Left lung (tissue), 4 donors: ENCODE measurements at regions not wholly inside any gene's neighbourhood (a gene's known extent, or its start where the extent isn't known, plus 50 kb on each side); places are given as distances from the start of the nearest gene placed in this dataset.
A peak's percentile ranks its signal among the peaks of the same experiment; 100 is the strongest.

Experiments used
- ATAC-seq: fragments of 200-7000 bp; cut with Tn5 transposase; one replicate; pipeline ENCODE4 v1.9.1; 2020; ENCODE audit warnings: moderate library complexity
- DNase-seq, 4 donors: peaks; one replicate each; pipeline ENCODE4 v3.0.0-alpha.2; 2013 to 2020
- H3K27ac ChIP-seq, 2 donors: fragments of 200-600 bp; sonication (generic) in 1 of 2; one replicate each; pipeline versions ENCODE4 v1.5.0 to v1.8.0; 2020 to 2021
- H3K27me3 ChIP-seq, 2 donors: fragments of 200-600 bp; sonication (generic) in 1 of 2; one replicate each; pipeline versions ENCODE4 v1.5.0 to v1.8.0; 2020 to 2021
- H3K36me3 ChIP-seq, 2 donors: fragments of 200-600 bp; sonication (generic) in 1 of 2; one replicate each; pipeline versions ENCODE4 v1.5.0 to v1.8.0; 2020 to 2021
- H3K4me1 ChIP-seq, 2 donors: fragments of 200-600 bp; one replicate each; pipeline ENCODE4 v1.8.0; 2021
- H3K4me3 ChIP-seq, 2 donors: fragments of 200-600 bp; sonication (generic) in 1 of 2; one replicate each; pipeline versions ENCODE4 v1.5.0 to v1.8.0; 2020 to 2021; ENCODE audit warnings: mild to moderate bottlenecking in 1 of 2
- H3K9me3 ChIP-seq, 2 donors: fragments of 200-600 bp; sonication (generic) in 1 of 2; one replicate each; pipeline versions ENCODE4 v1.5.0 to v1.8.0; 2020 to 2021
- CTCF ChIP-seq, 2 donors: fragments of 200-600 bp; sonication (generic) in 1 of 2; IDR thresholded peaks; one replicate each; pipeline versions ENCODE4 v1.5.0 to v1.8.0; 2021; ENCODE audit warnings: antibody characterized with exemption in 2 of 2
- intact Hi-C, 2 donors: fragments of 100-400 bp; cut with DNase I; formaldehyde crosslinking; loops; one replicate each; pipeline versions ENCODE4 v1.11.2 to v1.14.2; 2022
- donor health status: DM: no; HTN: yes; CAD: no.
- donor health status: DM: no; HTN: no; CAD: no.

GRCh38 chr2:120502761-120503160, 156.8 kb downstream of the INHBB start:
- intact Hi-C loops, result no loop called here
- no peaks in the 10 kb centered on the region for H3K4me1 ChIP-seq
- H3K9me3 ChIP-seq, result no peaks in the 10 kb centered on the region
- H3K36me3 ChIP-seq, result no peaks in the 10 kb centered on the region
- H3K27me3 ChIP-seq, result no peaks in the 10 kb centered on the region
- no peak overlapping the region for H3K4me3 ChIP-seq
- no peak for TF ChIP-seq CTCF (IDR thresholded peaks at IDR 0.05)
- ATAC-seq (no peak), DNase-seq (peak in 1 of 4 donors; percentile 31)
- no peak overlapping the region for H3K27ac ChIP-seq

DNA sequence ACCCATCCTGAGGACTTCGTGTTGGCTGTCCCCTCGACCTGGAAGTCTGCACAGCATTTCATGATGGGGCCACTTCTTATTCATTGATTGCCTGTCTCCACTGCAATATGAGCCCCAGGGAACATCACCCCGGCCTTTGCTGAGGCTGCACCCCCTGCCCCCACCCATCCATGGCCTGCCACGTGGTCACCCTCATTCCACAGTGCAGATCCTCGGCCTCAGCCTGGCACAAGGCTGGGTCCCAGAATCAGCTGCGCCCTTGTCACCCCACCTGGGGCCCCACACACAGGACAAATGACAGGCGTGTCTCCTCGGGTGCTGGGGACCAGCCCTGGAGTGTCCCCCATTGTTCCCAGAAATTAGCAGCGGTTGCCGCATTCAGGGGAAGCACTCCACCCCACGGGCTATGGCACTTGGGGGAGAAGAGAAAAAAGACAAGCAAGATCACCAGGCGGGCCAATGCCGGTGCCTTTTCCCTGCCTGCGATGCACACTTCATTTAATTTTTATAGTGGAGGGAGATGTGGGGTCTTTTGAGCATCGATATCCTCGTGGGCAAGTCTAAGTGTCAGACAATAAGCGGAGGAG, 157.4 kb downstream of the INHBB start:
- Histone ChIP-seq H3K4me3 (no peak overlapping the region), H3K27me3 (no peaks in the 10 kb centered on the region), H3K27ac (no peak overlapping the region), H3K36me3 (no peaks in the 10 kb centered on the region), H3K9me3 (no peaks in the 10 kb centered on the region), H3K4me1 (no peaks in the 10 kb centered on the region)
- intact Hi-C loops, result no loop called here
- no peak for TF ChIP-seq CTCF (IDR thresholded peaks at IDR 0.05)
- DNase-seq, result no peak
- ATAC-seq, result no peak

GRCh38 chr2:120503793-120504571, 158.0 kb downstream of the INHBB start:
- no peak overlapping the region for H3K4me3 ChIP-seq
- intact Hi-C loops, result no loop called here
- DNase-seq, result no peak
- H3K9me3 ChIP-seq, result no peaks in the 10 kb centered on the region
- ATAC-seq, result no peak
- no peaks in the 10 kb centered on the region for H3K27me3 ChIP-seq
- no peaks in the 10 kb centered on the region for H3K4me1 ChIP-seq
- no peak overlapping the region for H3K27ac ChIP-seq
- H3K36me3 ChIP-seq, result no peaks in the 10 kb centered on the region
- no peak for TF ChIP-seq CTCF (IDR thresholded peaks at IDR 0.05)

DNA sequence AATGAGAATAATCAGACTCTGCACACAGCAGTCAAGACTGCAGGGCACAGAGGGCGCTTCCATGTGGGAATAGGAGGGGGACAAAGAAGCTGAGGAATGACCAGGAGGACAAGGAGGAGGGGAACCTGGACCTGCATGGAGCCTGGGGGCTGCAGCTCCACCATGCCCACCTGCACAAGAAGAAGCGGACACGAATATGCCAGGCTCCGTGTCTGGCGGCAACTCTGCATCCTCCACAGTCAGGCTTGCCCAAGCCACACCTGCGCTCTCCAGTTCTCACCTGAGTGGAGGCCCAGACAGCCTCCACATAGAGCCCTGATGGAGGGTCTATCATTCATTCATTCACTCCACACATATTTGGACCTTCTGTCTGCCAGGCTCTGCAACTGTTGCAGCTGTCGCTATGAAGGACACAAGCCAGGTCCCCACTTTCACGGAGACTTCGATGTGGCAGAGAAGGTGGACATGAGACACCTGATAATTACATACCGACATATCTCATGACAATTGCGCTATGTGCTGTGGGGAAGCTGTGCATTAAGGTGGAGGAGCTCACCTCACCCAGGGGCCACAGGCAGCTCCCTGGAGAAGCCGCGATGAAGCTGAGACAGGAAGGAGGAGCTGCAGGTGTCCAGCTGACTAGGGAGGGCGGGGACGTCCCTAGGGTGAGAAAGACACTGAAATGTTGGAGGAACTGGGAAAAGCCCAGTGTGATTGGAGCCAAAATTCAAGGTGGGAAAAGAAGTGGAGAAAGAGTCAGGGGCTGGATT, 159.2 kb downstream of the INHBB start:
- Histone ChIP-seq H3K4me1 (no peaks in the 10 kb centered on the region), H3K36me3 (no peaks in the 10 kb centered on the region), H3K4me3 (no peak overlapping the region), H3K9me3 (no peaks in the 10 kb centered on the region), H3K27me3 (no peaks in the 10 kb centered on the region), H3K27ac (no peak overlapping the region)
- ATAC-seq (no peak), DNase-seq (no peak)
- intact Hi-C loops, result no loop called here
- TF ChIP-seq CTCF (IDR thresholded peaks at IDR 0.05), result no peak

- Histone ChIP-seq H3K4me1 (no peaks in the 10 kb centered on the region), H3K4me3 (no peak overlapping the region), H3K27ac (no peak overlapping the region), H3K9me3 (no peaks in the 10 kb centered on the region), H3K27me3 (no peaks in the 10 kb centered on the region), H3K36me3 (no peaks in the 10 kb centered on the region)
- no peak for DNase-seq
- TF ChIP-seq CTCF (IDR thresholded peaks at IDR 0.05), result no peak
- intact Hi-C loops, result no loop called here
- peak; percentile 21 for ATAC-seq
These were observed 162.7 kb downstream of the INHBB start for GRCh38 chr2:120508567-120509041.
